GM23338 (cell line): ENCODE measurements at regions not wholly inside any gene's neighbourhood (a gene's known extent, or its start where the extent isn't known, plus 50 kb on each side); places are given as distances from the start of the nearest gene placed in this dataset.

Experiments used
- EZH2 ChIP-seq: fragments of 200-600 bp; sonication (generic); IDR thresholded peaks from one replicate; pipeline ENCODE4 v1.8.0; 2017; ENCODE audit warnings: antibody characterized with exemption, mild to moderate bottlenecking, low read depth; ENCODE audit not compliant: unreplicated experiment
- POLR2AphosphoS5 ChIP-seq: IDR thresholded peaks from 2 replicates; pipeline ENCODE4 v1.6.1; 2016; ENCODE audit warnings: antibody characterized with exemption, low read depth
- STAT1 ChIP-seq: IDR thresholded peaks from one replicate; pipeline ENCODE4 v1.6.1; 2016; ENCODE audit warnings: antibody characterized with exemption; ENCODE audit not compliant: unreplicated experiment
- TF ChIP-seq, protein P1 (sequence below), 2 experiments: fragments of 200-600 bp in 1 of 2; sonication (generic) in 1 of 2; conservative IDR thresholded peaks; 2 replicates each; pipeline versions ENCODE4 v1.5.1 to v1.6.1; 2016 to 2017; ENCODE audit warnings: antibody characterized with exemption in 2 of 2, low read depth in 2 of 2, mild to moderate bottlenecking in 2 of 2, moderate library complexity in 1 of 2

- TF ChIP-seq, protein P1, sequence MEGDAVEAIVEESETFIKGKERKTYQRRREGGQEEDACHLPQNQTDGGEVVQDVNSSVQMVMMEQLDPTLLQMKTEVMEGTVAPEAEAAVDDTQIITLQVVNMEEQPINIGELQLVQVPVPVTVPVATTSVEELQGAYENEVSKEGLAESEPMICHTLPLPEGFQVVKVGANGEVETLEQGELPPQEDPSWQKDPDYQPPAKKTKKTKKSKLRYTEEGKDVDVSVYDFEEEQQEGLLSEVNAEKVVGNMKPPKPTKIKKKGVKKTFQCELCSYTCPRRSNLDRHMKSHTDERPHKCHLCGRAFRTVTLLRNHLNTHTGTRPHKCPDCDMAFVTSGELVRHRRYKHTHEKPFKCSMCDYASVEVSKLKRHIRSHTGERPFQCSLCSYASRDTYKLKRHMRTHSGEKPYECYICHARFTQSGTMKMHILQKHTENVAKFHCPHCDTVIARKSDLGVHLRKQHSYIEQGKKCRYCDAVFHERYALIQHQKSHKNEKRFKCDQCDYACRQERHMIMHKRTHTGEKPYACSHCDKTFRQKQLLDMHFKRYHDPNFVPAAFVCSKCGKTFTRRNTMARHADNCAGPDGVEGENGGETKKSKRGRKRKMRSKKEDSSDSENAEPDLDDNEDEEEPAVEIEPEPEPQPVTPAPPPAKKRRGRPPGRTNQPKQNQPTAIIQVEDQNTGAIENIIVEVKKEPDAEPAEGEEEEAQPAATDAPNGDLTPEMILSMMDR (conservative IDR thresholded peaks at IDR 0.05; ENCODE audit: low read depth in 2 of 2) = no peak
- TF ChIP-seq POLR2AphosphoS5 = no peak
- TF ChIP-seq EZH2 = no peak
- no peak for TF ChIP-seq STAT1
Measured at GRCh38 chr15:77856705-77857346, 220.7 kb downstream of the TBC1D2B start.
